ENCODE measurements at regions not wholly inside any gene's neighbourhood (a gene's known extent, or its start where the extent isn't known, plus 50 kb on each side); places are given as distances from the start of the nearest gene placed in this dataset.

- no peak overlapping the region for H3K9ac ChIP-seq (ENCODE audit: extremely low read depth, low read length, poor library complexity, severe bottlenecking)
- H3K36me3 ChIP-seq (ENCODE audit: control insufficient read depth, insufficient read depth, low read length) = no peaks in the 10 kb centered on the region
- peak; percentile 32 for DNase-seq
- Mint-ChIP-seq H3K36me3 (ENCODE audit: low read depth) (no peaks in the 10 kb centered on the region), H3K9me3 (peaks cover 8% of the 10 kb centered on the region), H3K27ac (no peak overlapping the region), H3K4me3 (no peak overlapping the region), H3K27me3 (ENCODE audit: insufficient read depth) (peaks cover 13% of the 10 kb centered on the region), H3K4me1 (peaks cover 2% of the 10 kb centered on the region)
- WGBS, 2 experiments (ENCODE audit: insufficient coverage in 1 of 2, insufficient read length in 1 of 2) = 72 to 77% methylated on average over 5 of the region's 5 CpGs
- H3K4me1 ChIP-seq (ENCODE audit: control insufficient read depth, insufficient read depth, low read length) = no peaks in the 10 kb centered on the region
- H3K9me3 ChIP-seq (ENCODE audit: control insufficient read depth, low read length) = no peaks in the 10 kb centered on the region
- H3K27me3 ChIP-seq (ENCODE audit: control insufficient read depth, insufficient read depth, low read length, poor library complexity, severe bottlenecking) = no peaks in the 10 kb centered on the region
- H3K27ac ChIP-seq (ENCODE audit: low read depth, low read length) = no peak overlapping the region
- no peak overlapping the region for H3K4me3 ChIP-seq (ENCODE audit: low read length)
- TF ChIP-seq CTCF (conservative IDR thresholded peaks at IDR 0.05) = no peak
Observed at GRCh38 chr12:3376779-3377455, 114.1 kb upstream of the PRMT8 start.

- Histone ChIP-seq H3K4me3 (ENCODE audit: low read length) (no peak overlapping the region), H3K27ac (ENCODE audit: low read depth, low read length) (no peak overlapping the region), H3K9me3 (ENCODE audit: control insufficient read depth, low read length) (no peaks in the 10 kb centered on the region), H3K9ac (ENCODE audit: extremely low read depth, low read length, poor library complexity, severe bottlenecking) (no peak overlapping the region), H3K4me1 (ENCODE audit: control insufficient read depth, insufficient read depth, low read length) (no peaks in the 10 kb centered on the region), H3K36me3 (ENCODE audit: control insufficient read depth, insufficient read depth, low read length) (no peaks in the 10 kb centered on the region), H3K27me3 (ENCODE audit: control insufficient read depth, insufficient read depth, low read length, poor library complexity, severe bottlenecking) (no peaks in the 10 kb centered on the region)
- no peak overlapping the region for H3K4me3 Mint-ChIP-seq
- no peaks in the 10 kb centered on the region for H3K36me3 Mint-ChIP-seq (ENCODE audit: low read depth)
- peaks cover 15% of the 10 kb centered on the region for H3K27me3 Mint-ChIP-seq (ENCODE audit: insufficient read depth)
- peaks cover under 1% of the 10 kb centered on the region for H3K4me1 Mint-ChIP-seq
- 87 to 94% methylated on average over 3 to 4 of the region's 4 CpGs for WGBS, 2 experiments (ENCODE audit: insufficient coverage in 1 of 2, insufficient read length in 1 of 2)
- TF ChIP-seq CTCF (conservative IDR thresholded peaks at IDR 0.05) = no peak
- peaks cover 8% of the 10 kb centered on the region for H3K9me3 Mint-ChIP-seq
- no peak overlapping the region for H3K27ac Mint-ChIP-seq
- DNase-seq = no peak
Observed at GRCh38 chr12:3378655-3379054, 112.3 kb upstream of the PRMT8 start.

GRCh38 chr12:3379079-3379478 lies 111.9 kb upstream of the PRMT8 start:
- H3K27ac Mint-ChIP-seq = no peak overlapping the region
- H3K36me3 ChIP-seq (ENCODE audit: control insufficient read depth, insufficient read depth, low read length) = no peaks in the 10 kb centered on the region
- H3K4me3 Mint-ChIP-seq = no peak overlapping the region
- no peaks in the 10 kb centered on the region for H3K36me3 Mint-ChIP-seq (ENCODE audit: low read depth)
- no peak for TF ChIP-seq CTCF (conservative IDR thresholded peaks at IDR 0.05)
- no peak for DNase-seq
- H3K27me3 Mint-ChIP-seq (ENCODE audit: insufficient read depth) = peaks cover 16% of the 10 kb centered on the region
- 86 to 91% methylated on average over 5 to 6 of the region's 6 CpGs for WGBS, 2 experiments (ENCODE audit: insufficient coverage in 1 of 2, insufficient read length in 1 of 2)
- H3K9me3 Mint-ChIP-seq = peaks cover 8% of the 10 kb centered on the region
- no peak overlapping the region for H3K4me3 ChIP-seq (ENCODE audit: low read length)
- no peaks in the 10 kb centered on the region for H3K4me1 Mint-ChIP-seq
- no peak overlapping the region for H3K9ac ChIP-seq (ENCODE audit: extremely low read depth, low read length, poor library complexity, severe bottlenecking)
- no peaks in the 10 kb centered on the region for H3K27me3 ChIP-seq (ENCODE audit: control insufficient read depth, insufficient read depth, low read length, poor library complexity, severe bottlenecking)
- no peak overlapping the region for H3K27ac ChIP-seq (ENCODE audit: low read depth, low read length)
- H3K4me1 ChIP-seq (ENCODE audit: control insufficient read depth, insufficient read depth, low read length) = no peaks in the 10 kb centered on the region
- H3K9me3 ChIP-seq (ENCODE audit: control insufficient read depth, low read length) = no peaks in the 10 kb centered on the region
